Stimulated activated CD8-positive, alpha-beta memory T cell treated with anti-CD3 and anti-CD28 coated beads, Interleukin-7, amount 100 ng/mL, for 1 hour (primary cell): ENCODE measurements at regions not wholly inside any gene's neighbourhood (a gene's known extent, or its start where the extent isn't known, plus 50 kb on each side); places are given as distances from the start of the nearest gene placed in this dataset.

ENCODE experiments used
- DNase-seq, 2 donors: peaks; one replicate each; pipeline ENCODE4 v3.0.0-alpha.2; 2020; ENCODE audit warnings: low read depth in 2 of 2

GRCh38 chr14:54127526-54127925 lies 170.9 kb upstream of the BMP4 start:
- no peak for DNase-seq

- no peak for DNase-seq
Observed at GRCh38 chr14:54129850-54130640, 173.4 kb upstream of the BMP4 start.

GRCh38 chr14:54132496-54132895 lies 175.9 kb upstream of the BMP4 start:
- DNase-seq: no peak

GRCh38 chr14:54133896-54134295 lies 177.3 kb upstream of the BMP4 start:
- no peak for DNase-seq

- no peak for DNase-seq
Observed at GRCh38 chr14:54135804-54136280, 179.2 kb upstream of the BMP4 start.

- no peak for DNase-seq
Observed at GRCh38 chr14:54136894-54137613, 180.4 kb upstream of the BMP4 start.

- no peak for DNase-seq
Observed at GRCh38 chr14:54137614-54137961, 181.0 kb upstream of the BMP4 start.

- DNase-seq: no peak
Observed at GRCh38 chr14:54138024-54138353, 181.4 kb upstream of the BMP4 start.

GRCh38 chr14:54138354-54139038 lies 181.9 kb upstream of the BMP4 start:
- no peak for DNase-seq

- no peak for DNase-seq
Observed at GRCh38 chr14:54140551-54140950, 183.9 kb upstream of the BMP4 start.

GRCh38 chr14:54146601-54147000 lies 190.0 kb upstream of the BMP4 start:
- DNase-seq: no peak

GRCh38 chr14:54147282-54147681 lies 190.7 kb upstream of the BMP4 start:
- DNase-seq: no peak

GRCh38 chr14:54147758-54148157 lies 191.1 kb upstream of the BMP4 start:
- no peak for DNase-seq

GRCh38 chr14:54148251-54148650 lies 191.6 kb upstream of the BMP4 start:
- no peak for DNase-seq

GRCh38 chr14:54152351-54152750 lies 195.7 kb upstream of the BMP4 start:
- DNase-seq: no peak

GRCh38 chr14:54166049-54166950 lies 209.7 kb upstream of the BMP4 start:
- DNase-seq: no peak

GRCh38 chr14:54168489-54168888 lies 211.9 kb upstream of the BMP4 start:
- DNase-seq: no peak

- DNase-seq: no peak
Observed at GRCh38 chr14:54169254-54169924, 212.8 kb upstream of the BMP4 start.

- DNase-seq: no peak
Observed at GRCh38 chr14:54170301-54170700, 213.7 kb upstream of the BMP4 start.

GRCh38 chr14:54172114-54172513 lies 215.5 kb upstream of the BMP4 start:
- DNase-seq: no peak

- no peak for DNase-seq
Observed at GRCh38 chr14:54172562-54172961, 215.9 kb upstream of the BMP4 start.
